OCI-LY7 (cell line): ENCODE measurements at regions not wholly inside any gene's neighbourhood (a gene's known extent, or its start where the extent isn't known, plus 50 kb on each side); places are given as distances from the start of the nearest gene placed in this dataset.

Experiments
- EZH2phosphoT487 ChIP-seq: fragments of 200-600 bp; sonication (generic); IDR thresholded peaks from 2 replicates; pipeline ENCODE4 v1.6.1; 2018; ENCODE audit warnings: low read depth, borderline replicate concordance, mild to moderate bottlenecking, mixed run types, antibody characterized with exemption, low read length, moderate library complexity, mixed read lengths
- TF ChIP-seq, protein P1 (sequence below): fragments of 200-600 bp; sonication (generic); conservative IDR thresholded peaks from 2 replicates; pipeline ENCODE4 v1.5.1; 2014; ENCODE audit warnings: mild to moderate bottlenecking, antibody characterized with exemption, low read length, moderate library complexity, mixed read lengths

DNA sequence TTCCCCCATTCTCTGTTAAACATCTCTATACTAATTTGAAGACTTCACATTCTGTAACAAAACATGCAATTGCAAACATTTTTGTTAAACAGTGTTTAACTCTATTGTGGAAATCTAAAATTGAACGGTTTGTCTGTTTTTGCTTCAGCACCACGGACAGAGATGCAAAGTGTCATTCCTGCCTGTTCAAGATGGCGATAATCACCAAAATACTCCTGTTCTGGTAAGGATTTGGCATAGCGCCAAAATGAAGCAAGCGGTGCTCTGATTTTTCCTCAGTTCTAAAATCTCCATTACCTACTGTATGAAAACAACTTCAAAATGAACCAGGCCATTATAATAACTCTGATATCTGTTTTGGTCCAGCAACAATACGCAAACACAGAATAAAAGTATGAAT, 129.7 kb upstream of the TUSC7 start:
- TF ChIP-seq, protein P1, sequence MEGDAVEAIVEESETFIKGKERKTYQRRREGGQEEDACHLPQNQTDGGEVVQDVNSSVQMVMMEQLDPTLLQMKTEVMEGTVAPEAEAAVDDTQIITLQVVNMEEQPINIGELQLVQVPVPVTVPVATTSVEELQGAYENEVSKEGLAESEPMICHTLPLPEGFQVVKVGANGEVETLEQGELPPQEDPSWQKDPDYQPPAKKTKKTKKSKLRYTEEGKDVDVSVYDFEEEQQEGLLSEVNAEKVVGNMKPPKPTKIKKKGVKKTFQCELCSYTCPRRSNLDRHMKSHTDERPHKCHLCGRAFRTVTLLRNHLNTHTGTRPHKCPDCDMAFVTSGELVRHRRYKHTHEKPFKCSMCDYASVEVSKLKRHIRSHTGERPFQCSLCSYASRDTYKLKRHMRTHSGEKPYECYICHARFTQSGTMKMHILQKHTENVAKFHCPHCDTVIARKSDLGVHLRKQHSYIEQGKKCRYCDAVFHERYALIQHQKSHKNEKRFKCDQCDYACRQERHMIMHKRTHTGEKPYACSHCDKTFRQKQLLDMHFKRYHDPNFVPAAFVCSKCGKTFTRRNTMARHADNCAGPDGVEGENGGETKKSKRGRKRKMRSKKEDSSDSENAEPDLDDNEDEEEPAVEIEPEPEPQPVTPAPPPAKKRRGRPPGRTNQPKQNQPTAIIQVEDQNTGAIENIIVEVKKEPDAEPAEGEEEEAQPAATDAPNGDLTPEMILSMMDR = no peak
- TF ChIP-seq EZH2phosphoT487 = no peak
